Gastrocnemius medialis (tissue), 4 donors: ENCODE measurements at regions not wholly inside any gene's neighbourhood (a gene's known extent, or its start where the extent isn't known, plus 50 kb on each side); places are given as distances from the start of the nearest gene placed in this dataset.

Experiments used
- POLR2A ChIP-seq, 2 donors: fragments of 450-650 bp; IDR thresholded peaks; one replicate each; pipeline ENCODE4 v1.6.1; 2017; ENCODE audit warnings: antibody characterized with exemption in 2 of 2, mild to moderate bottlenecking in 2 of 2, moderate library complexity in 2 of 2
- TF ChIP-seq, protein P1 (sequence below), 5 experiments: fragments of 450-650 bp in 3 of 5; fragments of 200-600 bp in 2 of 5; sonication (generic) in 2 of 5; IDR thresholded peaks in 4 of 5; conservative IDR thresholded peaks in 1 of 5; 1 replicate in 4 of 5; 2 replicates in 1 of 5; pipeline ENCODE4 v1.5.1; 2016 to 2019; ENCODE audit warnings: antibody characterized with exemption in 5 of 5, mild to moderate bottlenecking in 3 of 5, moderate library complexity in 3 of 5

DNA sequence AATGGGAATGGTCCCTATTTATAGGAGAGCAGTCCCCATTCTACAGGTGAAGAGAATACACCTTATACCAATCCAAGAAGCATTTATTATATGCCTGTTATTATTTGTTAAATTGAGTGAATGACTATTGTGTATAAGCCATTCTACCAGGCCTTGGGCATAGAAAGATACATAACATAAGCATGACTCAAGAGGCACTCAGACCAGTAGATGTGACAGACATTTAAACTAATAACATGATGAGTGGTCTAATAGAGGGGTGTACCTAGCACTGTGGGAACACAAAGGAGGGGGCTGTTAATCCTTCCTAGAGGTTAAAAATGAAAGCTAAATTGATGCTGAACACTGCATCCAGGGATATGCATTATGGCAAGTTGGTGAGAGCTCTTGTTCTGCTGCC lies 145.0 kb upstream of the TNC start:
- TF ChIP-seq, protein P1, sequence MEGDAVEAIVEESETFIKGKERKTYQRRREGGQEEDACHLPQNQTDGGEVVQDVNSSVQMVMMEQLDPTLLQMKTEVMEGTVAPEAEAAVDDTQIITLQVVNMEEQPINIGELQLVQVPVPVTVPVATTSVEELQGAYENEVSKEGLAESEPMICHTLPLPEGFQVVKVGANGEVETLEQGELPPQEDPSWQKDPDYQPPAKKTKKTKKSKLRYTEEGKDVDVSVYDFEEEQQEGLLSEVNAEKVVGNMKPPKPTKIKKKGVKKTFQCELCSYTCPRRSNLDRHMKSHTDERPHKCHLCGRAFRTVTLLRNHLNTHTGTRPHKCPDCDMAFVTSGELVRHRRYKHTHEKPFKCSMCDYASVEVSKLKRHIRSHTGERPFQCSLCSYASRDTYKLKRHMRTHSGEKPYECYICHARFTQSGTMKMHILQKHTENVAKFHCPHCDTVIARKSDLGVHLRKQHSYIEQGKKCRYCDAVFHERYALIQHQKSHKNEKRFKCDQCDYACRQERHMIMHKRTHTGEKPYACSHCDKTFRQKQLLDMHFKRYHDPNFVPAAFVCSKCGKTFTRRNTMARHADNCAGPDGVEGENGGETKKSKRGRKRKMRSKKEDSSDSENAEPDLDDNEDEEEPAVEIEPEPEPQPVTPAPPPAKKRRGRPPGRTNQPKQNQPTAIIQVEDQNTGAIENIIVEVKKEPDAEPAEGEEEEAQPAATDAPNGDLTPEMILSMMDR (IDR thresholded peaks at IDR 0.05 in 4 of 5, conservative IDR thresholded peaks at IDR 0.05 in 1 of 5) = no peak
- TF ChIP-seq POLR2A (IDR thresholded peaks at IDR 0.05) = no peak
